GM19035 (cell line): ENCODE measurements at regions not wholly inside any gene's neighbourhood (a gene's known extent, or its start where the extent isn't known, plus 50 kb on each side); places are given as distances from the start of the nearest gene placed in this dataset.

Experiments
- ATAC-seq: cut with Tn5 transposase; IDR thresholded peaks from one replicate; pipeline ENCODE4 v1.9.1; 2021; ENCODE audit not compliant: unreplicated experiment

GRCh38 chr13:31853643-31854326, 114.5 kb downstream of the RXFP2 start:
- ATAC-seq: no peak

DNA sequence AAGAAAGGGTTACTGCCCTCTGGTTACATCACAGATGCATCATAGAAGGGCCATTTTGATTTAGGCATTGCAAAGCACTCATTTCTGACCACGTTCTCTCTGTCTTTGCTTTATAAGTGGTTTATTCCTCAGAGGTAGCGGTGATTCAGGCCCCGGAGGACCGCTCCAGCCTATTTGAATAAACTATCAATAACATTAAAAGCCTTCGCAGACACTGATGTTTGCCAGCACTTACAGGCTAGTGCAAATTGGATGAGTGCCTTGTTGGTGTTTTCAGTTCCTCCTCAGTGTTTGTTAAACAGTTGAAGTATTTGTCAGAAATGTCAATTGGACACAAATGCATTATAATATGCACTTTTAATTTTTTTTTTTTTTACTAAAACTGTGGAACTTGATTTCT, 120.2 kb downstream of the RXFP2 start:
- ATAC-seq: no peak

DNA sequence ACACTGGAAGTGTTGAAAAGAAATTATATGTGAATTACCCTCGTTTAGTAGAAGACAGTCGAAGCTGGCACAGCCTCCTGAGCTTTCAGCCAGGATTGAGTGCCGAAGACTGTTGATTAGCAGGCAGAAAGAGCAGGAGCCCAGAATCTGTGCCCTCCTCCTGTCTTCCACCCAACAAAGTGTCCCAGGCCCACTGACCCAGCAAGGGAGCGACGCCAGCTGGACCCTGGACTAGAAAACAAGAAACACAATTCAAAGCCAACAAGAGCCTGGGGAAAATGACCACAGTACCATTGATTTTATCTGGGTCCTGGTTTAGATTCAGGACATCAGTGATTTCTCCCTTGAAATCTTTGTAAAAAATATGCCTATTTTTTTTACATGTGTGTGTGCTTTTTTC, 120.7 kb downstream of the RXFP2 start:
- ATAC-seq: no peak

DNA sequence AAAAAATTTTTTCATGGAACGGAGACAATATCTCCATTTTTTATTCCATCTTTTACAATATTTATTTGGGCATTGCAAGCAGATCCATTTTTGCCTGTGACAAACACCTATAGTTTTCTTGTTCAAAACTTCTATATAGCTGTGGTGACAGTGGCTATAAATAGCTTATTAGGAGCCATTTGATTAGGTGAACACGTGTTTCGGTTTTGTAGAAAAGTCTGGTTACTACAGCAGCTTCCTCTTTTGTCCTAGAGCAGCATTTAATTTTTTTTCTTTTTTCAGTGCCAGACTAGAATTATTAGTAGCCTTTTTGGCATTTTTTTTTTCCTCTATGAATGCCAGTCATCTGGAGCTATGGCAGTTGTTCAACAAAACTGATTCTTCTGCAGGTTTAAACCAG, 123.5 kb downstream of the RXFP2 start:
- no peak for ATAC-seq

- ATAC-seq: no peak
These were observed 125.0 kb downstream of the RXFP2 start for GRCh38 chr13:31864307-31864706.

- ATAC-seq: no peak
These were observed 126.8 kb downstream of the RXFP2 start for GRCh38 chr13:31866099-31866498.

- no peak for ATAC-seq
These were observed 128.4 kb downstream of the RXFP2 start for GRCh38 chr13:31867709-31868108.

DNA sequence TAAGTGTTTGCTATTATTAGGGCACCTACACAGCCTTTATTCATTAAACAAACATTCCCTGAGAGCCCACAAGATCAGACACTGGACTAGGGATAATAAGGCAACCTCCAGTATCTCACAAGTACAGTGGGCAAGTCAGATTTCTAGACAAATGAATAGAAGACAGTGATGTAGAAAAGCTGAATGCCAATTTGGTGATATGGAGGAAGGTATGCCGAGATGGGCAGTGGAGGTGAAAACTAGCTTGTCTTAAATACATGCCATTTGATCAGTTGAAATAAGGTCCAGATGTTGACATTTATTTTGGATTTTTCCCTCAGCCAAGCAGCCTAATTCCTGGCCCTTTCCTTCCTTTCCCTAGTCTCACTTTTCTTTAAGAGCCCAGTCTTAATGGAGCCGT, 130.3 kb downstream of the RXFP2 start:
- no peak for ATAC-seq

DNA sequence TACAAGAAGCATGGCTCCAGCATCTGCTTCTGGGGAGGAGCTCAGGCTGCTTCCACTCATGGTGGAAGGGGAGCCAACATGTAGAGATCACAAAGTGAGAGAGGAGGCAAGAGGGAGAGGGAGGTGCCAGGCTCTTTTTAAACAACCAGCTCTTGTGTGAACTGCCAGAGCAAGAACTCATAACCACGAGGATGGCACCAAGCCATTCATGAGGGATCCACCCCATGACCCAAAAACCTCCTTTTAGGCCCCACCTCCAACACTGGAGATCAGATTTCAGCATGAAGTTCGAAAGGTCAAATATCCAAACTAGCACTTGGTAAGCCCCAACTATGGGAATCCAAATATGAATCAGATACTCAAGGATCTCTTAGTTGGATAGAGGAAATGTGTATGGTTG, 131.2 kb downstream of the RXFP2 start:
- ATAC-seq: no peak

GRCh38 chr13:31873145-31873544, 133.8 kb downstream of the RXFP2 start:
- no peak for ATAC-seq

DNA sequence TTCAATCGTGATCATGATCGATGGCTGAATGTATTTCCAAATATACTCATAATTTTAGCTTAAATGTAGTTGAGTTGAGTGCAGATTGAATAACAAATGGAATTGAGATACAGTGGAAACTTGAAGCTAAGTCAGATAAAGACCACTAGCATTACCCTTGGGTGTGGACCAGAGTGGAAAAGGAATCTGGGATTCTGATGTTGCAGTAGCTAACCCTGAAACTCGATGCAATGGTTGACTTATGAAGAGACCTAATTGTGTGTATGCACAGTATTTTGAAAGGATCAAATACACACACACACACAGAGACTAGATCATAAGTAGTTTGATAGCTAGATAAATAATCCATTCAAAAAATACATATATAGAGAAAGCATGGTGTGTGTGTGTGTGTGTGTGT, 135.8 kb downstream of the RXFP2 start:
- ATAC-seq: no peak

- ATAC-seq: no peak
These were observed 138.7 kb downstream of the RXFP2 start for GRCh38 chr13:31878052-31878451.

DNA sequence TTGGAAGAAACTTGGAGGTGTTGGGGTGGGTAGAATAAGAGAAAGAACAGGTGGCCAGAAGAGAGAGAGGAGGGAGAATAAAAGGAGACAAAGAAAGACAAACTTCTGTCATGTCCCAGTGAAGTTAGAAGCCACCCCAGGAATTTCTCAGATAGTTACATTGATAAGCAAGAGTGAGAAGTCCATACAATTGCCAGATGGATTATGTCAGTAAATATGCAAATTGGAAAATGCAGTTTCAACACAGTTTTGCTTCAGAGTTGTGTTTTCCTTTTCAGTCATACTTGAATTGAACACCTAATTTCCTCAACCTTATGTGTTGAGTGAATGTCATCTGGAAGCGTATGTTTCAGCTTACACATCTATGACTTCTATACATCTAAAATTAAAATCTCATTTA, 139.2 kb downstream of the RXFP2 start:
- peak; percentile 45 for ATAC-seq

- ATAC-seq: no peak
These were observed 139.6 kb downstream of the RXFP2 start for GRCh38 chr13:31878955-31879354.

DNA sequence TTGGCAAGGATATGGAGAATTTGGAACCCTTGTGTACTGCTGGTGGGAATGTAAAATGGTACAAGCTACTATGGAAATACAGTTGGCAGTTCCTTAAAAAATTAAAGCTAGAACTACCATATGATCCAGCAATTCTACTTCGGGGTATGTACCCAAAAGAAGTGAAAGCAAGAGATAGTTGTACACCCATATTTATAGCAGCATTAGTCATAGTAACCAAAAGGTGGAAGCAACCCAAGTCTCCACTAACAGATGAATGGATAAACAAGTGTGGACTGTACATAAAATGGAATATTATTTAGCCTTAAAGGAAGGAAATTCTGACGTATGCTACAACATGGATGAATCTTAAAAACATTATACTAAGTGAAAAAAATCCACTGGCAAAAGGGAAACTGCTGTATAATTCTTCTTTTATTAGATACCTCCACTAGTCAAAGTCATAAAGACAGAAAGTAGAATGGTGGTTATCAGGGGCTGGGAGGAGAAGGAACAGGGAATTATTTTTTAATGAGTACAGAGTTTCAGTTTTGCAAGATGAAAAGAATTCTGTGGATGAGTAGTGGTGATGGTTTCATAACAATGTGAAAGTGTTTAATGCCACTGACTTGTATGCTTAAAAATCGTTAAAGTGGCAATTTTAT, 141.6 kb downstream of the RXFP2 start:
- no peak for ATAC-seq

DNA sequence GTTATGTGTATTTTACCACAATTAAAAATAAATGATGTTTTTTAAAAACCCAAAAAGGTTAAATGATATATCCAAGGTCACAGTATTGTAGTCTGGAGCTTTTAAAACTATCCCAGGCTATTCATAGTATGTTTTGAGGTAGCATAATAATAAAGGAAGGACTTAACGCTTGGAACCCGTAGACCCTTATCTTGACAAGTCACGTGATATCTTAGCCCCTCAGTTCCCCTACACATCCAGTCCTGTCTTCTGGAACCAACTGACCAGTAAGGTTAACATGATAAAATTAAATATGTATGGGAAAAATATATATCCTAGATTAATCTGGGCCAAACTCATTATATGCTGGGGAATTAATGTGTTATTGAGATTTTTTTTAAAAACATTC, 142.2 kb downstream of the RXFP2 start:
- no peak for ATAC-seq

DNA sequence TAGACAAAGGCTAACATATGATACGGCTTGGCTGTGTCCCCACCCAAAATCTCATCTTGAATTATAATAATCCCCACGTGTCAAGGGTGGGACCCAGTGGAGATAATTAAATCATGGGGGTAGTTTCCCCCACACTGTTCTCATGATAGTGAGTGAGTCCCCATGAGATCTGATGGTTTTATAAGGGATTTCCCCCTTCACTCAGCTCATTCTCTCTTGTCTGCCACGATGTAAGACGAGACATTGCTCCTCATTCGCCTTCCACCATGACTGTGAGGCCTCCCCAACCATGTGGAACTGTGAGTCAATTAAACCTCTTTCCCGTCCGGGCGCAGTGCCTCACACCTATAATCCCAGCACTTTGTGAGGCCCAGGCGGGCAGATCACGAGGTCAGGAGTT, 143.5 kb downstream of the RXFP2 start:
- no peak for ATAC-seq

DNA sequence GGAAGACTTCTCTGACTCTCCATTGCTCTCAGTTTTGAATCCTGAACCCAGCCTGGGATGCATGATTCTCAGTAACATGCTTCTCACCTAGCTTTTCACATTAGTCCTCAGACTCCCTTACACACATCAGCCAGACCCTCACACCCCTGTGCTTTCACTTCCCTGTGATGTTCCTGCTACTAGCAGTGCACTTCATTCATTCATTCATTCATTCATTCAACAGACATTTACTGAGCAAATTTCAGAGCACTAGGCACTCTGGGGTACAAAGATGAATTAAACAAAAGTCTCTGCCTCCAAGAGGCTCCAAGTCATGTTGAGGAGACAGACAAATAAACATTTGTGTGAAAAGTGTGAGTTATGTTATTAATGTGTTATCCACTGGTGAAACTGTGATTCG, 145.2 kb downstream of the RXFP2 start:
- no peak for ATAC-seq

DNA sequence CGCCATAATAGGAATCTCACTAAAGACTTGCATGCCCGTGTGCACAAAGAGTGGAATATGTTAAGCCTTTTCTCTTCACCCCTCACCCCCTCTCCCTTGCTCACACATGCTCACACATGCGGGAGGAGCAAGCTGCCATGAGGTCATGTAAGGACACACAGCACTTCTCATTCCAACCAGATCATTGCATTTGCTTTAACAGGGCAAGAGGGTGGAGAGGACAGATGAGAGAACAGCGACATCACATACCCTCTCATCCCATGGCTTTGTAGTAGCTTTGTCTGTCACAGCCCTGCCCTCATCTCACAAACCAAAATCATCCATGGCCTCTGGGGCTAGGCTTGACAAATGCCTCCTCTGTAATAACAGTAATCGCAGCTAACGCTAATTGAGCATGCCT, 145.6 kb upstream of the FRY start:
- ATAC-seq: no peak

DNA sequence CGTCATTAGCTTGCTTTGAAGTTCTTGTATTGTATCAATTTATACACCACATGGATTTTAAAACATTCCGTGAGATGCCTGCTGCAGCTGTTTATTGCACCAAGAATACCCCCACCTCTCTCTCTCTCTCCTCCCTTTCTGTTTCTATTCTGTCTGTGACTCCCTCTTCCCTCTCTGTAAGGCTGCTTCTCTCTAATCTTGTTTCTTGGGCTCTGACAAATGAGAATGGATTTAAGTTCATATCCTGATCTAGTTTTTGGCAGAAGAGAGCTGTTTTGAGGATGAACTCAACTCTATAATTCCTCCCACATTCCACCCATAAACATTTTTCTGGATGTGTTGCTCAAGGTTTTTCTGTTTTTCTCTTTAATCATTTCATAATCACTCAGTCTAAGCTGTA, 144.3 kb upstream of the FRY start:
- no peak for ATAC-seq

DNA sequence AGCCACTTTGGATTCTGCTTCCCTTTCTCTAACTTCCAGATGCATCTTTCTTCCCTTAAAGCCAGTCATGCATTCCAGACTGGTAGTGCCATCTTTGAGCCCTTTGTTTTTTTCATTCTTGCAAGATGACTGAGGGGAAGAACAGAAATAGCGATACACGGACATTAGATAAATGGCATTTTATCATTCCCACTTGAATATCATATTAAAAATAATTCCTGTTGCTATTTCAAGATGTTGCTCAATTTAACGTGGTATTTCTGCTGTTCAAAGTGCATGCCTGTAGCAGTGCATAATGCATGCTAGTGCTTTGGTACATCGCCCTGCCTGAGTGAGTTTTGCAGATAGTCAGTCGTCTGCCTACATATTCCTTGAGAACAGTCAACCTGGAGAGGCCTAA, 140.6 kb upstream of the FRY start:
- no peak for ATAC-seq

DNA sequence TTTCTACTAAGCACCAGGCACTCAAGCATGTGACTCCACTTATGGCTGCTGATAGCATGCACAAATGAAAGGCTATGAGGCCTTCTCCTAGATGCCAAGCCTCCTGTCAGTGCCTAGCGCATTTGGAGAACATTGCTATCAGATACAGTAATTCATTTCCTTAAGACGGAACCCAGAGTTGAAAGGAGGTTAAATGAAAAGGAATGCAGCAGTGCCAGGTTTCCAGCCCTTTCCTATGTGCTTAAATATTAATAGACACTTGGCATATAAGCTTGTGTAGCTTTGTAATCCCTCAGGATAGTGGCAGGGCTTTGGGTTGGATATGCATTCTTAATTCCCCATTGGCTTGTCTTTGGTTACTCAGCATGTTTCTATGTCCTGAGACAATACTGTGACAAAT, 140.1 kb upstream of the FRY start:
- no peak for ATAC-seq

DNA sequence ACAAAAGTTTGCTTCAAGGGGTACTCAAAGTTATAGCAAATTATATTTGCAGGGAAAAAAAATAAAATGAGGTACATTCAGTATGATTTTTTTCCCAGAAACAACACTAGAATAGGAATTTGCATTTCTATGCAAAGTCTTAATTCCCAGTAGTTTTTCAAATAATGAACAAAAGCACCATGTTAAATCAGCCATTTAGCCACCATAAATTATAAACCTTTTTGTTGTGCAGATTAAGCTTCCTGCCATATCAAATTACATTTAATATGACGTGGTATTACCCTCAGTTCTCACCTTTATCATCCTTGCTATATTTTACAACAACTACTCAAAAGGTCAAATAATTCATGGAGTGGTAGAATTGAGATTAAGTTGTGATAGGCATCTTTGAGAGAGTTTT, 136.6 kb upstream of the FRY start:
- ATAC-seq: no peak
